Left ventricle myocardium inferior (tissue), 1 donor: ENCODE measurements at regions not wholly inside any gene's neighbourhood (a gene's known extent, or its start where the extent isn't known, plus 50 kb on each side); places are given as distances from the start of the nearest gene placed in this dataset.

Experiments used
- DNase-seq: peaks from one replicate; pipeline ENCODE4 v3.0.0-alpha.2; 2020
- H3K27ac ChIP-seq: fragments of 200-600 bp; replicated peaks from 2 replicates; pipeline ENCODE4 v1.8.0; 2021
- H3K27me3 ChIP-seq: fragments of 200-600 bp; 2 replicates; pipeline ENCODE4 v1.8.0; 2021; ENCODE audit warnings: low read depth
- H3K36me3 ChIP-seq: fragments of 200-600 bp; 2 replicates; pipeline ENCODE4 v1.8.0; 2021
- H3K4me1 ChIP-seq: fragments of 200-600 bp; 2 replicates; pipeline ENCODE4 v1.8.0; 2021
- H3K4me3 ChIP-seq: fragments of 200-600 bp; 2 replicates; pipeline ENCODE4 v1.8.0; 2021; ENCODE audit warnings: mild to moderate bottlenecking, moderate library complexity
- H3K9me3 ChIP-seq: fragments of 200-600 bp; replicated peaks from 2 replicates; pipeline ENCODE4 v1.8.0; 2021
- CTCF ChIP-seq: fragments of 200-600 bp; IDR thresholded peaks from 2 replicates; pipeline ENCODE4 v1.8.0; 2021; ENCODE audit warnings: antibody characterized with exemption, mild to moderate bottlenecking, borderline replicate concordance
- intact Hi-C: fragments of 100-400 bp; cut with micrococcal nuclease; formaldehyde crosslinking; loops from one replicate; pipeline ENCODE4 v1.11.0; 2022
- donor health status: DM: no; HTN: yes; CAD: no; lungs with severe emphysema.

DNA sequence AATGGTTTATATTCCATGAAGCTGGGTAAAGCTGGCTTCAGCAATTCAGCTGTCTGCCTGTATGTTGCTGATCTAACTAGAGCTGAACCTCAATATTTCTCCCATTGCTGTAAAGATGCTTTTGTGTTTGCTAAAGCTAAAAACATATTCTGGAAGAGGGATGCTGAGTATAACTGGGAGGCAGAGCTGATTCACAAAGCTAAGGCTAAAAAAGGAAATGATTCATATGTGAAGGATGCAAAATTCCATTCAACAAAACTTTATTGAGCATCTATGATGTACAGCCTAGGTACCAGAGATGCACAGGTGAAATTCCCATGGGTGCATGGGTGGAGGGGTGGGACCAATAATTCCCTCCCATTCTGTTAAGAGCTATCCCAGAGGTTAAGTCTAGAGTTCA lies 193.9 kb downstream of the KIF18A start:
- H3K4me3 ChIP-seq, result no peak overlapping the region
- no peaks in the 10 kb centered on the region for H3K36me3 ChIP-seq

DNA sequence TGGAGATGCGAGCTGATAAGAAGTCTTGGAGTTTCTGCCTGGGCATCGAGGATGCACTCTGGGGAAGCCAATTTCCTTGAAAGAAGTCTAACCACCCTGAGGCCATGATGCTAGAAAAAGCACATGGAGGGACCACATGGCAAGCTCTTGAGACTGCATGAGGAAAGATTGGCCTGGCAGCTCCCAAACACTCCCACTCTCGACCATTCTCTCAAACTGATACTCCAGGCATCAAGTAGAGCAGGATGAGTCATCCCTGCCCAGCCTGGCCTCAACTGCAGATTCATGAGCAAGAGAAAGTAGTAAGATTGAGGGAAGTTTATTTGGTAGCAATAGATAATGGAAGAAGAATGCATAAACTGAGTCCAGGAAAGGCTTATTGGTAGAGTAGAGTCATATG lies 194.3 kb downstream of the KIF18A start:
- DNase-seq, result no peak
- H3K27ac ChIP-seq, result no peak overlapping the region
- intact Hi-C loops, result no loop called here

More for the DNA sequence above, 193.9 kb downstream of the KIF18A start:
- no peaks in the 10 kb centered on the region for H3K4me1 ChIP-seq
- intact Hi-C loops, result no loop called here
- TF ChIP-seq CTCF, result no peak
- no peak for DNase-seq
- H3K27ac ChIP-seq, result no peak overlapping the region
- peaks cover 7% of the 10 kb centered on the region for H3K27me3 ChIP-seq
- H3K9me3 ChIP-seq, result no peaks in the 10 kb centered on the region

DNA sequence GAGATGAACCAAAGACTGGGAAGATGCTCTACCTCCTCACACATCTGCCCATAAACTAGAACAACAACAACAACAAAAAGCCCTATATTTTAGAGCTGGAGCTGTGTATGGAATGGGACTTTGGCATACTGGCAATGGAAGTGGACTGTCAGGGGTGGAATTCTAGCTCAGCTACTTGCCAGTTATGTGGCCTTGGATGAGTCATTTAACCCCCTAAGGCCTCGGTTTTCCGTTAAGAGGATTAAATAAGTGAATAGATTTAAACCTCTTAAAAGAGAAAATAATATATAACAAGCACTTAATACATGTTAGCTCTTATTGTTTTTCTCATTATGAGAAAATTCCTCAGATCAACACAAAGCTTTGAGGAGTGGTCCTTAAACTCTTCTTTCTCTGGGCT lies 195.0 kb downstream of the KIF18A start:
- Histone ChIP-seq H3K9me3 (no peaks in the 10 kb centered on the region), H3K27ac (no peak overlapping the region), H3K36me3 (no peaks in the 10 kb centered on the region), H3K27me3 (peaks cover 7% of the 10 kb centered on the region), H3K4me3 (no peak overlapping the region), H3K4me1 (no peaks in the 10 kb centered on the region)
- intact Hi-C loops, result no loop called here
- TF ChIP-seq CTCF, result no peak
- no peak for DNase-seq

More for the DNA sequence above, 194.3 kb downstream of the KIF18A start:
- Histone ChIP-seq H3K36me3 (no peaks in the 10 kb centered on the region), H3K4me3 (no peak overlapping the region), H3K4me1 (no peaks in the 10 kb centered on the region), H3K9me3 (no peaks in the 10 kb centered on the region), H3K27me3 (peaks cover 7% of the 10 kb centered on the region)
- no peak for TF ChIP-seq CTCF

DNA sequence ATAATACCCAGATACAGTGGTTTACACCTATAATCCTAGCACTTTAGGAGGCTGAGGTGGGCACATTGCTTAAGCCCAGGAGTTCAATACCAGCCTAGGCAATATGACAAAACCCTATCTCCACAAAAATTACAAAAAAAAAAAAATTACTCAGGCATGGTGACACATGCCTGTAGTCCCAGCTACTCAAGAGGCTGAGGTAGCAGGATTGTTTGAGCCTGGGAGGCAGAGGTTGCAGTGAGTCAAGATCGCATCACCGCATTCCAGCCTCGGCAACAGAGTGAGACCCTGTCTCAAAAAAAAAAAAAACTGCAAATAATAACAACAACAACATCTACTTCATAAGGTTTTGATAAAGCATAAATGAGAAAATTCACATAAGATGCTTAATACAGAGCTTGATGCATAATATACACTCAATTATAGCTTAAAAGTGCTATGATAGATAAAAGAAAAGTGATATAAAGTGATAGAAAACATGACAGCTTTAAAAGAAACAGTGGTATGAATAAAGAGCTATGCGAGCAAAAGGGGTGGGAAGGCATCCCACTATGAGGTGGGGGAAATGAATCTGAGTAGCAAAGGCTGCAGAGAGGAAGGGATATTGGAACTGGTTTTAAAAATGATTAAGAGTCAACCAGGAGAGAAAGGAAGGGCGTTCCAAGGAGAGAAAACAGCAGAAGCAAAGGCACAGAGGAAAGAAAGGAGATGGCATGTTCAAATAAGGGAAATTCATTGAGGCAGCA lies 197.6 kb downstream of the KIF18A start:
- Histone ChIP-seq H3K9me3 (no peaks in the 10 kb centered on the region), H3K4me3 (no peak overlapping the region), H3K36me3 (no peaks in the 10 kb centered on the region), H3K27ac (no peak overlapping the region), H3K27me3 (no peaks in the 10 kb centered on the region), H3K4me1 (no peaks in the 10 kb centered on the region)
- TF ChIP-seq CTCF, result no peak
- DNase-seq, result no peak
- intact Hi-C loops, result no loop called here

DNA sequence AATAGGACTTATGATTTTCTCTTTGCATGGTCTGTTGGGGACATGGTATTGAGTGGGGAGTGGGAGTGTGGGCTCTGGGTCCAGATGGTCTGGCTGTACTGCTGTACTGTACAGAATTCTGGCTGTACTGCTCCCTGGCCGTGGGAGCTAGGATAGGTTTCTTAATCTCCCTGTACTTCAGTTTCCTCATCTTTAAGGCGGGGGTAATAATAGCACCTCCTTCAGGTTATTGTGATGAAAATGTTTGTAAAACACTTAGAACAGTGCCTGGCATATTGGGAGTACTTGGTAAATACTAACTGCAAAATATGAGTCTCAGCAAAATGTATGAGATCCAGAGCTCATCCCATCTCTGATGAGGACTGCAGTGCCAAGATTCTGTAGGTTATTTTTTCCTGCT lies 198.6 kb downstream of the KIF18A start:
- no peak for TF ChIP-seq CTCF
- no peaks in the 10 kb centered on the region for H3K4me1 ChIP-seq
- no peak overlapping the region for H3K4me3 ChIP-seq
- no peak for DNase-seq
- H3K36me3 ChIP-seq, result no peaks in the 10 kb centered on the region
- no peak overlapping the region for H3K27ac ChIP-seq
- H3K9me3 ChIP-seq, result no peaks in the 10 kb centered on the region
- intact Hi-C loops, result no loop called here
- H3K27me3 ChIP-seq, result no peaks in the 10 kb centered on the region
